Ovary (tissue), 7 donors: ENCODE measurements at regions not wholly inside any gene's neighbourhood (a gene's known extent, or its start where the extent isn't known, plus 50 kb on each side); places are given as distances from the start of the nearest gene placed in this dataset.

Source experiments
- DNase-seq, 5 donors: peaks; one replicate each; pipeline ENCODE4 v3.0.0-alpha.2; 2019 to 2020
- H3K27ac ChIP-seq, 2 donors: fragments of 200-600 bp; one replicate each; pipeline versions ENCODE4 v1.5.1 to v1.8.0; 2019 to 2022
- H3K27me3 ChIP-seq: fragments of 200-600 bp; one replicate; pipeline ENCODE4 v1.8.0; 2022
- H3K36me3 ChIP-seq: fragments of 200-600 bp; sonication (generic); one replicate; pipeline ENCODE4 v1.5.1; 2019
- H3K4me1 ChIP-seq: one replicate; pipeline ENCODE4 v1.8.1; 2013; ENCODE audit warnings: mild to moderate bottlenecking, moderate library complexity; ENCODE audit not compliant: insufficient read depth
- H3K4me3 ChIP-seq: fragments of 200-600 bp; sonication (generic); one replicate; pipeline ENCODE4 v1.5.1; 2017
- H3K9me3 ChIP-seq, 2 donors: fragments of 200-600 bp in 1 of 2; sonication (generic) in 1 of 2; one replicate each; pipeline versions ENCODE4 v1.5.1 to v1.8.1; 2013 to 2019; ENCODE audit warnings: mild to moderate bottlenecking in 1 of 2, moderate library complexity in 1 of 2
- CTCF ChIP-seq, 3 donors: fragments of 450-650 bp in 2 of 3; fragments of 200-600 bp in 1 of 3; IDR thresholded peaks; one replicate each; pipeline versions ENCODE4 v1.5.1 to v1.8.0; 2016 to 2022; ENCODE audit warnings: antibody characterized with exemption in 3 of 3, mild to moderate bottlenecking in 1 of 3
- EP300 ChIP-seq: sonication (generic); formaldehyde crosslinking; IDR thresholded peaks from one replicate; pipeline ENCODE4 v1.6.1; 2017; ENCODE audit warnings: antibody characterized with exemption
- POLR2A ChIP-seq: fragments of 450-650 bp; IDR thresholded peaks from one replicate; pipeline ENCODE4 v1.6.1; 2017; ENCODE audit warnings: antibody characterized with exemption, mild to moderate bottlenecking, moderate library complexity
- WGBS, 3 donors: extraction: QIAGEN DNeasy Blood & Tissue Kit in 1 of 3; methylation state at CpG; one replicate each; pipeline versions ENCODE4 v1.1.5 to v1.1.7; 2013 to 2017; 5-methylcytosine and 5-hydroxymethylcytosine counted together
- intact Hi-C, 4 donors: fragments of 100-400 bp; cut with DNase I; formaldehyde crosslinking; loops; one replicate each; pipeline versions ENCODE4 v1.11.0 to v1.15.1; 2022 to 2023
- donor health status: DM: no; HTN: no; CAD: no; lungs with moderate emphysema.
- donor health status: DM: no; HTN: no; CAD: no.
- donor health status: Bipolar disorder and iron deficiency.
- donor health status: DM: no; HTN: no; CAD: no.
- donor health status: DM: yes; HTN: yes; CAD: no.

DNA sequence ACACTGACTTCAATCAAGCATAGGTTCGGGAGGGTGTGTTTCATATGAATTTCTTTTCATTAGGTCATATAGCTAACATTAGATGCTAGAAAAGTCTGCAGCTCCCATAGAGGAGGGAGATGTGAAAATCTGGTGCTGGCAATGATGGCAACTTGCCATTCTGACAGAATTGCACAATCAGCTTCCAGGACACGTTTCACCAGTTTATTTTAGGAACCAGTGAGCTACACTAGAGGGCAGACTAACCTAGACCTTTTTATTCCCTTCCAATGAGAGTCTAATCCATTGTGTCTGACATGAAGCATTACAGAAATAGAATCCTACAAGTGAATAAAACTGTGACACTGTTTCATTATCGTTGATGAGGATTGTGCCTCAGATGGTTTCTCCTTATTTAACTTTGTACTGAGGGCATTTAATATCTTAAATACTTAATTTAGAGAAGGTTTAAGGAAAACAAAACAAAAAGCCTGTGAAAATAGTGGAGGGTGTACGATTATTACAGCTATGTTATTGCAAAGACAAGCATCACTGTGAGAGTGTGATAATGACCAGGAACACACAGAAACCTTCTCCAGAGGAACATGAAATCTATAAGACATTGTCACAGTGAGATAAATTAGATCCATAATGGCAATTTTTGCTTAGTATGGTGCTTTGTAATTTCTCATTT is 363.3 kb upstream of the RPS23 start:
- Histone ChIP-seq H3K27me3 (no peaks in the 10 kb centered on the region), H3K27ac (no peak overlapping the region), H3K4me1 (no peaks in the 10 kb centered on the region), H3K4me3 (no peak overlapping the region), H3K9me3 (no peaks in the 10 kb centered on the region), H3K36me3 (no peaks in the 10 kb centered on the region)
- intact Hi-C loops, result no loop called here
- TF ChIP-seq POLR2A, result no peak
- TF ChIP-seq CTCF (IDR thresholded peaks at IDR 0.05), result peak; percentile 21 to 55 (median 45)
- 27 to 35% (median 31%) methylated on average over 4 of the region's 4 CpGs for WGBS, 3 donors
- peak; percentile 48 to 81 (median 58) for DNase-seq

- WGBS, 3 donors, result 52 to 60% (median 53%) methylated on average over 3 of the region's 3 CpGs
- Histone ChIP-seq H3K36me3 (no peaks in the 10 kb centered on the region), H3K4me1 (no peaks in the 10 kb centered on the region), H3K27me3 (no peaks in the 10 kb centered on the region), H3K27ac (no peak overlapping the region), H3K9me3 (no peaks in the 10 kb centered on the region), H3K4me3 (no peak overlapping the region)
- DNase-seq, result no peak
- no peak for TF ChIP-seq EP300
- no peak for TF ChIP-seq POLR2A
- TF ChIP-seq CTCF (IDR thresholded peaks at IDR 0.05), result no peak
- intact Hi-C loops, result no loop called here
Measured at GRCh38 chr5:82640916-82641315, 362.8 kb upstream of the RPS23 start.

DNA sequence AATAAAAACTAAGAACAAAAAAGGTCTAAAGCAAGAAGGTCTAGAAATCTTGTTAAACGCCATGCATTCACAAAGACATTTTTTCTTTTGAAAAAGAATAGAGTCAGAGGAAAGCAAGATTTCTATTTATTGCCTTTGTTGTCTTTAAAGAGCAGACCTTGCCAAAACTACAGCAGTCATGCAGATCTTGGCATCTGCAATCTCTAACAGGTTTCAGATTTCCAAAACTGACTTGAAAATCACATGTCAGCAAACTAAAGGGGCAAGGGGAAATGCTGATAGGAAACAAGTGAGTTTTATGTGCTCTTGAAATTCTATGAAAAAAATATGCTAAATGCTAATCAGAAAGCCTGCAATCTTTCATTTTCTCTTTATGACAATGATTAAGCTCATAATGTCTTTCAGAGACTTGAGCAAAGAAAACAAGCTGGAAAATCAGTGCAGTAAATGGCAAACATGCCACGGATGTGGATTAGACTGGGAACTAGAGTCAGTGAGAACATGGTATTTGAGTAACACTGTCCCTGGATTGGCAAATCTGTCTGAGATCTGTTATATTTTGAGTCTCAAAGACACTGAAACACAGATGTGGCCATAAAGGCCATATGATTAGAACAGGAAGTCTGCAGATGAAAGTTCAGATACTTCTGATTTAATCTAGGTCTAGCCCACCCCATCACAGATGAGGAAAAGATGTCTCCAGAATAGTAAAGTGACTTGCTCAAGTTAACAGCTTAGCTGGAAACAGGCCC is 361.4 kb upstream of the RPS23 start:
- TF ChIP-seq CTCF (IDR thresholded peaks at IDR 0.05) (no peak), POLR2A (no peak), EP300 (no peak)
- no peaks in the 10 kb centered on the region for H3K36me3 ChIP-seq
- H3K4me3 ChIP-seq, result no peak overlapping the region
- no peak for DNase-seq
- no peaks in the 10 kb centered on the region for H3K4me1 ChIP-seq
- H3K27ac ChIP-seq, result no peak overlapping the region
- 58 to 62% (median 59%) methylated on average over 2 of the region's 2 CpGs for WGBS, 3 donors
- intact Hi-C loops, result no loop called here
- H3K9me3 ChIP-seq, result no peaks in the 10 kb centered on the region
- no peaks in the 10 kb centered on the region for H3K27me3 ChIP-seq

- no peak for TF ChIP-seq EP300
- intact Hi-C loops, result no loop called here
- H3K27ac ChIP-seq, result no peak overlapping the region
- DNase-seq, result no peak
- no peak overlapping the region for H3K4me3 ChIP-seq
- H3K36me3 ChIP-seq, result no peaks in the 10 kb centered on the region
- no peaks in the 10 kb centered on the region for H3K4me1 ChIP-seq
- WGBS, 3 donors, result 92 to 100% (median 92%) methylated on average over 1 of the region's 1 CpG
- no peaks in the 10 kb centered on the region for H3K9me3 ChIP-seq
- no peaks in the 10 kb centered on the region for H3K27me3 ChIP-seq
Measured at GRCh38 chr5:82636591-82636990, 358.4 kb upstream of the RPS23 start.
